ENCODE measurements at regions not wholly inside any gene's neighbourhood (a gene's known extent, or its start where the extent isn't known, plus 50 kb on each side); places are given as distances from the start of the nearest gene placed in this dataset.

DNA sequence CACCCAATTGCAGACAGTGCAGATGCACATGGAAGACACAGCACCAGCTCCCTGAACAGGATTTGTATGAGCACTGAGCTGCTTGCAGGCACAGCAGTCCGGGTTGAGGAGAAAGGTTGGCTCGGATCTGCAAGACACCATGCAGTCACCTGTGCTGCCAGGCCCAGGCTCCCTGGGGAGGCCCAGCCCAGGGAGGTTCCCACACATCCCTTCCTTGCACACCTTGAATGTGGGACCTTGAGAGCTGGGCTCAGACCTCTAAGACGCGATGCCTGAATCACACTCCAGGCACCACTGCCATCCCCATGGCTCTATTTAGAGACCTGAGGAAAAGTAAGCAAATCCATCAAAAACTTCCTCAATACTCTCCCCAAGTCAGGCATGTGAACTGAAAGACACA, 397.7 kb downstream of the TCERG1L start:
- DNase-seq (ENCODE audit: insufficient read length, low spot score) = no peak
- FAIRE-seq = no peak
- TF ChIP-seq, protein P1, sequence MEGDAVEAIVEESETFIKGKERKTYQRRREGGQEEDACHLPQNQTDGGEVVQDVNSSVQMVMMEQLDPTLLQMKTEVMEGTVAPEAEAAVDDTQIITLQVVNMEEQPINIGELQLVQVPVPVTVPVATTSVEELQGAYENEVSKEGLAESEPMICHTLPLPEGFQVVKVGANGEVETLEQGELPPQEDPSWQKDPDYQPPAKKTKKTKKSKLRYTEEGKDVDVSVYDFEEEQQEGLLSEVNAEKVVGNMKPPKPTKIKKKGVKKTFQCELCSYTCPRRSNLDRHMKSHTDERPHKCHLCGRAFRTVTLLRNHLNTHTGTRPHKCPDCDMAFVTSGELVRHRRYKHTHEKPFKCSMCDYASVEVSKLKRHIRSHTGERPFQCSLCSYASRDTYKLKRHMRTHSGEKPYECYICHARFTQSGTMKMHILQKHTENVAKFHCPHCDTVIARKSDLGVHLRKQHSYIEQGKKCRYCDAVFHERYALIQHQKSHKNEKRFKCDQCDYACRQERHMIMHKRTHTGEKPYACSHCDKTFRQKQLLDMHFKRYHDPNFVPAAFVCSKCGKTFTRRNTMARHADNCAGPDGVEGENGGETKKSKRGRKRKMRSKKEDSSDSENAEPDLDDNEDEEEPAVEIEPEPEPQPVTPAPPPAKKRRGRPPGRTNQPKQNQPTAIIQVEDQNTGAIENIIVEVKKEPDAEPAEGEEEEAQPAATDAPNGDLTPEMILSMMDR (IDR thresholded peaks at IDR 0.05; ENCODE audit: insufficient read depth, missing control alignments) = no peak

DNA sequence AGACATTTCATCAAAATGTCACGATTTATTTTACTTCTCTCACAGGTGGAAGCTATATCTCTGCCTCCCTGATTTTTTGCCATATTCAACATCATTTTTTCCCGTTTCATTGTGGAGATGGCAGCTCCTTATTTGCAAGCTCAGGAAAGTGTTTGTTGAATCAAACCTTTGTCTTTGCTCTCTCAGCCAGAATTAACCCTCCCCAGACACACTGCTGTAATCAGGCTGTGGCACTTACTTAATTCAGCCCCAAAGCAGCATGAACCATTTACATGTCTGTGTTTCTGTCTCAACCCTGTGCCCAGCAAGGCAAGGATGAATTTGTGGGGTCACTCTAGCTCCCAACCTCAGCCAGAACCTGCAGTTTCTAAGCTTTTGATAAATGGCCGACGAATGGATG, 397.2 kb downstream of the TCERG1L start:
- no peak for DNase-seq (ENCODE audit: insufficient read length, low spot score)
- TF ChIP-seq, protein P1 (IDR thresholded peaks at IDR 0.05; ENCODE audit: insufficient read depth, missing control alignments) = no peak
- FAIRE-seq = no peak

DNA sequence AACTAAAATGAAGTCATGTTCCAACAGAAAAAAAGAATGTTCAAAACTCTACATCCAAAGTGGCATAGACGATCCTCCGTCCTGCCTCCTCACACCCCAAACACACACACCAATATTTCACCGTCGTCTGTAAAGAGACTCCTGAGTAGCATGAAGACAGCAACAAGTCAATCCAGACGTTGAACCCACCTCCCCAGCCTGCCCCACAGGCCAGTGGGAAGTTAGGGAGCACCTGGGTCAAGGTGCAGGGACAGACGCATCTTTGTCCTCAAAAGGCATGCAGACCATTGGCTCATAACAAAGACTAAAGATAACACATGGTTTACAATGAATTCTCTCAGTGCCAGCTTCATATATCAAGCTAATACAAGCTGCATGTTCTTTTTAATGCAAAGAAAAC, 396.5 kb downstream of the TCERG1L start:
- DNase-seq (ENCODE audit: insufficient read length, low spot score) (no peak), FAIRE-seq (no peak)
- TF ChIP-seq, protein P1 (IDR thresholded peaks at IDR 0.05; ENCODE audit: insufficient read depth, missing control alignments) = no peak

DNA sequence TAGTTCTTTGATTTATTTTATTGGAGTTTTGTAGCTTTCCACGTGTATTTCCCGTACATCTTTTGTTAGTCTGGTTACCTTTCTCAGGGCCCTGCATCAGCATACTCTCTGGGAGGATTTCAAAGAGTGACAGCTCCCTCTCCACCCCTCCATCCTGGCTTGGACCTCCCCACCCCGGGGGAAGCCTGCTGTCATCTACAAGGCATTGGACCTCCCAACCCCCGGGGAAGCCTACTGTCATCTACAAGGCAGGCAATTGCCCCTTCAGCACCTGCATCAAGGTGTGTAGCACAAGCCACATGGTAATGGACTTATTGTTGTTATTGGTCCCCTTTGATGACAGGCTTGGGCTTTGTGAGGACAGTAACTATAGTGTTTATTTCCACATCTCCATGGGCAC, 390.1 kb downstream of the TCERG1L start:
- FAIRE-seq = no peak
- no peak for DNase-seq (ENCODE audit: insufficient read length, low spot score)
- TF ChIP-seq, protein P1 (IDR thresholded peaks at IDR 0.05; ENCODE audit: insufficient read depth, missing control alignments) = no peak

DNA sequence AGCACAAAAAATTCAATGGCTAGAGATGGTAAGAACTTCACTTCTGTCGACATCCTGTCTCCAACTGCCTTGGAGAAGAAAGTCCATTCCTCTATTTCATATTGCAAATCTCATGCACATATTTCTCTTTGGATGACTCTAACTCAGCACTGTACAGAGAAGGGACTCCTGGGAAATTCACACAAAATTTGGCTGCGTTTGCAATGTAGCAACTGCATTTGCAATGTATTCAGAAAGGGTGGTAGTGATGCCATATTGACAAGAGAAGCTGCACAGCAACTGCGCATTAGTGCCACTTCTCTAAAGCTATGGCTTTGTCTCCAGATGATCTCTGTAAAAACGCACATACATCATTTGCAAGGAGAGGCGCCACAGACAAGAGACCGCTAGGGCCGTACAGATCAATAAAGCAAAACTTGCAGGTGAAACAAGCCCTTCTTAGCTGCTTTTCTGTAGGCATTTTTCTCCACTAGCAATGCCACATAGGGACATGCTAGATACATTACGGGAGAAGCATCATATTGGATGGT, 389.5 kb downstream of the TCERG1L start:
- TF ChIP-seq, protein P1 (IDR thresholded peaks at IDR 0.05; ENCODE audit: insufficient read depth, missing control alignments) = no peak
- FAIRE-seq (no peak), DNase-seq (ENCODE audit: insufficient read length, low spot score) (no peak)

DNA sequence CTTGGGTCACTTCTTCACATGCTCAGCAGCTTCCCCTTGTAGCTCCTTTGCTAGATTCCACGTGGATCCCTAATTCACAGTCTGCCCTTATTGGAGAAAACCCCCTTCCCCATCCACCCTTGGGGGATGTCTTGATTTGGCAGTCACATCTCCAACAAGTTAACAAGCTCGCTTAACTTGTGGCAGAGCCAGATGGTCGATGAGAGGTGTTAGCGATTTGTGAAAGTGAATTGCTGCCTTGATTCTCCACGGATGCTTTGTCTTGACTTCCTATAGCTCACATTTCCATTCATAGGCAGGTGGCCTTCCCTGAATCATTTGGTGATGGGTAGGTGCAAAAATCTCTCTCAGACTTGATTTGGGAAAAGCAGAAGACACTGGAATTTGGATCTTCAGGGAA, 387.9 kb downstream of the TCERG1L start:
- FAIRE-seq (no peak), DNase-seq (ENCODE audit: insufficient read length, low spot score) (no peak)
- TF ChIP-seq, protein P1 (IDR thresholded peaks at IDR 0.05; ENCODE audit: insufficient read depth, missing control alignments) = no peak

DNA sequence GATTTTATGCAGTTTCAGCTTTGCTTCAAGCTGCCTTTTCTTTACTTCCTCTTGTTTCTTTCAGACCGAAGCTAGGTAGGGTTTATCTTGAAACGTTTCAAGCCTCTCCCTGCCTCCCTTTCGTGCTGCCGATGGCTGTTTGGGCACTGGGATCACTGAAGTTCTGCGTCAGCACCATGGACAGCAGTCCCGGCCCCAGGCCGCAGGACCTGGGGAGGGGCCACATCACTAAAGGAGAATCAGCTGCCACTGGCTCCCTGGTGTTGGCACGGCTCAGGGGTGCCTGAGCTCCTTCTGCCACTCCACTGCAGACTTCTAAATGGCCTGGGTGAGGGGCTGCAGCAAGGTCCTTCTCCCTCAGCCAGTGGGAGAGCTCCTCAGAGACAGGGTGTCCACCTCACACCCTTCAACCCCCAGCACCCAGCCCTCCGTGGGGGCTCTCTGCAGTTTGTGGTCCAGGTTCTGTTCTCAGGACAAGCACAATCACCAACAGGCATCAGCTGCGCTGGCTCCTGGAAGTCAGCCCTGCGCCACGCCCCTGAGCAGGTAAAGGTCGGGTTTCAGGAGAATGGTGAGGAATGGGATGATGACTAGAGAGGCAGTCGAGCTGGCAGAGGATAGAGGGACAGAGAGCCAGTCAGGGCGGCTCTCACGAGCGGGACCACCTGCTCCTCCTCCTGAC, 387.2 kb downstream of the TCERG1L start:
- TF ChIP-seq, protein P1 (IDR thresholded peaks at IDR 0.05; ENCODE audit: insufficient read depth, missing control alignments) = no peak
- no peak for FAIRE-seq
- DNase-seq (ENCODE audit: insufficient read length, low spot score) = no peak

All from D721Med (cell line).